Naive B cell (primary cell): ENCODE measurements at regions not wholly inside any gene's neighbourhood (a gene's known extent, or its start where the extent isn't known, plus 50 kb on each side); places are given as distances from the start of the nearest gene placed in this dataset.
"Not testable (repeated sequence)": the region's sequence is repeated elsewhere in the genome, so short reads cannot be mapped to it uniquely, and the experiment has no call there.

Experiments
- ATAC-seq, 2 donors: fragments of 150-1000 bp; cut with Tn5 transposase; 2 replicates each; pipeline ENCODE4 v1.10.0; 2021; ENCODE audit warnings: low read depth in 2 of 2, mild to moderate bottlenecking in 2 of 2, moderate library complexity in 2 of 2
- DNase-seq: peaks from one replicate; pipeline ENCODE4 v3.0.0; 2022
- H3K27ac Mint-ChIP-seq, 6 donors: one replicate each; pipeline ENCODE4 v1.8.0; 2020 to 2022; ENCODE audit warnings: mild to moderate bottlenecking in 6 of 6, mixed read lengths in 6 of 6, moderate library complexity in 5 of 6, inconsistent platforms in 2 of 6
- H3K27me3 Mint-ChIP-seq, 3 donors: one replicate each; pipeline ENCODE4 v1.8.0; 2021 to 2022; ENCODE audit warnings: mixed read lengths in 3 of 3, mild to moderate bottlenecking in 1 of 3
- H3K36me3 Mint-ChIP-seq, 2 donors: one replicate each; pipeline ENCODE4 v1.8.0; 2020 to 2022; ENCODE audit warnings: mixed read lengths in 2 of 2, inconsistent platforms in 1 of 2, mild to moderate bottlenecking in 1 of 2
- H3K4me1 Mint-ChIP-seq, 3 donors: one replicate each; pipeline ENCODE4 v1.8.0; 2020 to 2022; ENCODE audit warnings: mixed read lengths in 3 of 3, inconsistent platforms in 1 of 3, mild to moderate bottlenecking in 1 of 3, moderate library complexity in 1 of 3
- H3K4me3 Mint-ChIP-seq, 8 donors: one replicate each; pipeline ENCODE4 v1.8.0; 2020 to 2022; ENCODE audit warnings: mild to moderate bottlenecking in 8 of 8, mixed read lengths in 8 of 8, moderate library complexity in 8 of 8, inconsistent platforms in 2 of 8
- H3K9me3 Mint-ChIP-seq, 7 donors: one replicate each; pipeline ENCODE4 v1.8.0; 2020 to 2022; ENCODE audit warnings: mixed read lengths in 7 of 7, mild to moderate bottlenecking in 5 of 7, inconsistent platforms in 2 of 7, moderate library complexity in 1 of 7

- no peak for ATAC-seq
- H3K36me3 Mint-ChIP-seq, result no peaks in the 10 kb centered on the region
- no peak for DNase-seq
- H3K27me3 Mint-ChIP-seq, result no peaks in the 10 kb centered on the region
- H3K9me3 Mint-ChIP-seq, result peaks cover 5 to 21% (median 15%) of the 10 kb centered on the region in 7 donors
- H3K27ac Mint-ChIP-seq, result no peak overlapping the region
- no peaks in the 10 kb centered on the region for H3K4me1 Mint-ChIP-seq
- H3K4me3 Mint-ChIP-seq, result no peak overlapping the region
These were observed 196.4 kb downstream of the SDHAF3 start for GRCh38 chr7:97313900-97314299.

GRCh38 chr7:97317575-97317974 lies 200.1 kb downstream of the SDHAF3 start:
- Mint-ChIP-seq H3K9me3 (peaks cover 0 to 13% (median 9%) of the 10 kb centered on the region in 7 donors), H3K4me3 (no peak overlapping the region), H3K27ac (no peak overlapping the region), H3K4me1 (no peaks in the 10 kb centered on the region), H3K36me3 (no peaks in the 10 kb centered on the region), H3K27me3 (no peaks in the 10 kb centered on the region)
- DNase-seq (no peak), ATAC-seq (no peak)

- DNase-seq, H3K4me3 Mint-ChIP-seq, H3K27ac Mint-ChIP-seq, ATAC-seq, H3K27me3 Mint-ChIP-seq, H3K36me3 Mint-ChIP-seq, H3K4me1 Mint-ChIP-seq: not testable (repeated sequence)
- H3K9me3 Mint-ChIP-seq, result peaks cover 0 to 37% (median 17%) of the 10 kb centered on the region in 7 donors
These were observed 212.4 kb downstream of the SDHAF3 start for GRCh38 chr7:97329871-97330270.

GRCh38 chr7:97337849-97338248 lies 220.4 kb downstream of the SDHAF3 start:
- ATAC-seq, result no peak
- no peaks in the 10 kb centered on the region for H3K36me3 Mint-ChIP-seq
- no peak overlapping the region for H3K27ac Mint-ChIP-seq
- no peak overlapping the region for H3K4me3 Mint-ChIP-seq
- DNase-seq, result no peak
- H3K9me3 Mint-ChIP-seq, result peaks cover 5 to 22% (median 11%) of the 10 kb centered on the region in 7 donors
- no peaks in the 10 kb centered on the region for H3K27me3 Mint-ChIP-seq
- no peaks in the 10 kb centered on the region for H3K4me1 Mint-ChIP-seq

- Mint-ChIP-seq H3K36me3 (no peaks in the 10 kb centered on the region), H3K27ac (no peak overlapping the region), H3K27me3 (no peaks in the 10 kb centered on the region), H3K4me3 (no peak overlapping the region), H3K4me1 (no peaks in the 10 kb centered on the region), H3K9me3 (peaks cover 0 to 10% (median 5%) of the 10 kb centered on the region in 7 donors)
- no peak for ATAC-seq
- DNase-seq, result no peak
These were observed 225.0 kb downstream of the SDHAF3 start for GRCh38 chr7:97342512-97342911.

- H3K27me3 Mint-ChIP-seq, result no peaks in the 10 kb centered on the region
- peaks cover 4 to 34% (median 11%) of the 10 kb centered on the region in 7 donors for H3K9me3 Mint-ChIP-seq
- H3K4me3 Mint-ChIP-seq, result no peak overlapping the region
- DNase-seq (no peak), ATAC-seq (no peak)
- no peaks in the 10 kb centered on the region for H3K4me1 Mint-ChIP-seq
- no peaks in the 10 kb centered on the region for H3K36me3 Mint-ChIP-seq
- H3K27ac Mint-ChIP-seq, result no peak overlapping the region
These were observed 228.9 kb downstream of the SDHAF3 start for GRCh38 chr7:97346349-97346748.

- ATAC-seq (no peak), DNase-seq (no peak)
- H3K9me3 Mint-ChIP-seq, result peaks cover 0 to 42% (median 20%) of the 10 kb centered on the region in 7 donors
- no peaks in the 10 kb centered on the region for H3K27me3 Mint-ChIP-seq
- no peaks in the 10 kb centered on the region for H3K4me1 Mint-ChIP-seq
- H3K36me3 Mint-ChIP-seq, result no peaks in the 10 kb centered on the region
- H3K4me3 Mint-ChIP-seq, result no peak overlapping the region
- no peak overlapping the region for H3K27ac Mint-ChIP-seq
These were observed 234.0 kb downstream of the SDHAF3 start for GRCh38 chr7:97351488-97351887.

GRCh38 chr7:97357459-97357858 lies 240.0 kb downstream of the SDHAF3 start:
- H3K27me3 Mint-ChIP-seq, result no peaks in the 10 kb centered on the region
- DNase-seq (no peak), ATAC-seq (no peak)
- no peaks in the 10 kb centered on the region for H3K4me1 Mint-ChIP-seq
- H3K27ac Mint-ChIP-seq, result no peak overlapping the region
- no peak overlapping the region for H3K4me3 Mint-ChIP-seq
- H3K36me3 Mint-ChIP-seq, result no peaks in the 10 kb centered on the region
- H3K9me3 Mint-ChIP-seq, result peaks cover 0 to 6% (median 0%) of the 10 kb centered on the region in 7 donors

GRCh38 chr7:97372882-97373281 lies 255.4 kb downstream of the SDHAF3 start:
- Mint-ChIP-seq H3K9me3 (peaks cover 0 to 9% (median 6%) of the 10 kb centered on the region in 7 donors), H3K4me1 (no peaks in the 10 kb centered on the region), H3K27me3 (no peaks in the 10 kb centered on the region), H3K36me3 (no peaks in the 10 kb centered on the region), H3K27ac (no peak overlapping the region), H3K4me3 (no peak overlapping the region)
- DNase-seq (no peak), ATAC-seq (no peak)

- Mint-ChIP-seq H3K27ac (no peak overlapping the region), H3K27me3 (no peaks in the 10 kb centered on the region)
These were observed 256.2 kb downstream of the SDHAF3 start for GRCh38 chr7:97373736-97374135.

GRCh38 chr7:97377713-97378112 lies 260.2 kb downstream of the SDHAF3 start:
- peaks cover 0 to 5% (median 2%) of the 10 kb centered on the region in 7 donors for H3K9me3 Mint-ChIP-seq
- no peak for DNase-seq

More at GRCh38 chr7:97373736-97374135, 256.2 kb downstream of the SDHAF3 start:
- Mint-ChIP-seq H3K4me3 (no peak overlapping the region), H3K36me3 (no peaks in the 10 kb centered on the region), H3K9me3 (peaks cover 0 to 6% (median 5%) of the 10 kb centered on the region in 7 donors), H3K4me1 (no peaks in the 10 kb centered on the region)
- no peak for ATAC-seq
- DNase-seq, result no peak

GRCh38 chr7:97381815-97382554 lies 264.5 kb downstream of the SDHAF3 start:
- no peak for DNase-seq
- Mint-ChIP-seq H3K4me1 (no peaks in the 10 kb centered on the region), H3K27me3 (no peaks in the 10 kb centered on the region), H3K9me3 (peaks cover 0 to 5% (median 0%) of the 10 kb centered on the region in 7 donors), H3K4me3 (no peak overlapping the region), H3K36me3 (no peaks in the 10 kb centered on the region), H3K27ac (no peak overlapping the region)
- no peak for ATAC-seq

More at GRCh38 chr7:97377713-97378112, 260.2 kb downstream of the SDHAF3 start:
- no peaks in the 10 kb centered on the region for H3K4me1 Mint-ChIP-seq
- H3K4me3 Mint-ChIP-seq, result no peak overlapping the region
- no peak overlapping the region for H3K27ac Mint-ChIP-seq
- no peaks in the 10 kb centered on the region for H3K36me3 Mint-ChIP-seq
- H3K27me3 Mint-ChIP-seq, result no peaks in the 10 kb centered on the region
- ATAC-seq, result no peak

- H3K4me3 Mint-ChIP-seq, result no peak overlapping the region
- H3K27me3 Mint-ChIP-seq, result no peaks in the 10 kb centered on the region
- H3K36me3 Mint-ChIP-seq, result no peaks in the 10 kb centered on the region
- ATAC-seq (no peak), DNase-seq (no peak)
- no peak overlapping the region for H3K27ac Mint-ChIP-seq
- H3K9me3 Mint-ChIP-seq, result peaks cover 0 to 22% (median 0%) of the 10 kb centered on the region in 7 donors
- H3K4me1 Mint-ChIP-seq, result no peaks in the 10 kb centered on the region
These were observed 272.6 kb downstream of the SDHAF3 start for GRCh38 chr7:97390052-97390451.

- Mint-ChIP-seq H3K4me1 (no peaks in the 10 kb centered on the region), H3K27ac (no peak overlapping the region), H3K9me3 (peaks cover 0 to 22% (median 0%) of the 10 kb centered on the region in 7 donors), H3K4me3 (no peak overlapping the region), H3K27me3 (no peaks in the 10 kb centered on the region), H3K36me3 (no peaks in the 10 kb centered on the region)
- DNase-seq (no peak), ATAC-seq (no peak)
These were observed 273.6 kb downstream of the SDHAF3 start for GRCh38 chr7:97390915-97391593.
